ENCODE measurements at regions not wholly inside any gene's neighbourhood (a gene's known extent, or its start where the extent isn't known, plus 50 kb on each side); places are given as distances from the start of the nearest gene placed in this dataset.
"Not testable (repeated sequence)": the region's sequence is repeated elsewhere in the genome, so short reads cannot be mapped to it uniquely, and the experiment has no call there.

DNA sequence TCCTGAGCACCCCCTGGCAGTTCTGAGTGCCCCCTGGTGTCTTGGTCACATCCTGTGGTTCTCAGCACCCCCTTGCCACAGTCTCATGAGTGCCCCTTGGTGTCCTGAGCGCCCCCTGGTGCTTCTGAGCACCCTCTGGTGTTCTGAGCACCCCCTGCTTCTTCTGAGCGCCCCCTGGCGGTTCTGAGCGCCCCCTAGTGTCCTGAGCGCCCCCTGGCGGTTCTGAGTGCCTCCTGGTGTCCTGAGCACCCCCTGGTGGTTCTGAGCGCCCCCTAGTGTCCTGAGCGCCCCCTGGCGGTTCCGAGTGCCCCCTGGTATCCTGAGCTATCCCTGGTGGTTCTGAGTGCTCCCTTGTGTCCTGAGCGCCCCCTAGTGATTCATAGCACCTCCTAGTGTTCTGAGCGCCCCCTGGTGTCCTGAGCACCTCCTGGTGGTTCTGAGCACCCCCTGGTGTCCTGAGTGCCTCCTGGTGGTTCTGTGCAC is 473.7 kb downstream of the TMEM121 start:
- not testable (repeated sequence) for DNase-seq (ENCODE audit: extremely low read depth in 1 of 11, low read depth in 9 of 11, low spot score in 4 of 11)

DNA sequence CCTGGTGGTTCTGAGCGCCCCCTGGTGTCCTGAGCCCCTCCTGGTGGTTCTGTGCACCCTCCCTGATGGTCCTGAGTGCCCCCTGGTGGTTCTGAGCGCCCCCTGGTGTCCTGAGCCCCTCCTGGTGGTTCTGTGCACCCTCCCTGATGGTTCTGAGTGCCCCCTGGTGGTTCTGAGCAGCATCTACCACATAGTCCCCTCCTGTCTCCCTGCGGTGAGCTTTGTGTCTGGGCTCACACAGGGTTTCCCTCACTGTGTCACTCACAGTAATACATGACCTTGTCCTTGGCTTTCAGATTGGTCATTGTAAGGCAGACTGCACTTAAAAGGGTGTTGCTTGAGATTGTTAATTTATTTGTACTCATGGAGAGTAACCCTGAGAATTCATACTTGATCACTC is 474.9 kb downstream of the TMEM121 start:
- DNase-seq (ENCODE audit: extremely low read depth in 1 of 11, low read depth in 9 of 11, low spot score in 4 of 11), result not testable (repeated sequence)

GRCh38 chr14:106003351-106003750 is 477.0 kb downstream of the TMEM121 start:
- DNase-seq (ENCODE audit: extremely low read depth in 1 of 11, low read depth in 9 of 11, low spot score in 4 of 11), result no peak

- DNase-seq (ENCODE audit: extremely low read depth in 1 of 11, low read depth in 9 of 11, low spot score in 4 of 11), result not testable (repeated sequence)
These were observed 478.8 kb downstream of the TMEM121 start for GRCh38 chr14:106004937-106005795.

GRCh38 chr14:106006043-106006442 is 479.7 kb downstream of the TMEM121 start:
- DNase-seq (ENCODE audit: extremely low read depth in 1 of 11, low read depth in 9 of 11, low spot score in 4 of 11), result not testable (repeated sequence)

- DNase-seq (ENCODE audit: extremely low read depth in 1 of 11, low read depth in 9 of 11, low spot score in 4 of 11), result not testable (repeated sequence)
These were observed 480.3 kb downstream of the TMEM121 start for GRCh38 chr14:106006716-106007115.

GRCh38 chr14:106010783-106011182 is 484.4 kb downstream of the TMEM121 start:
- DNase-seq (ENCODE audit: extremely low read depth in 1 of 11, low read depth in 9 of 11, low spot score in 4 of 11), result no peak

- DNase-seq (ENCODE audit: extremely low read depth in 1 of 11, low read depth in 9 of 11, low spot score in 4 of 11), result not testable (repeated sequence)
These were observed 485.4 kb downstream of the TMEM121 start for GRCh38 chr14:106011631-106012360.

GRCh38 chr14:106012361-106012725 is 486.0 kb downstream of the TMEM121 start:
- not testable (repeated sequence) for DNase-seq (ENCODE audit: extremely low read depth in 1 of 11, low read depth in 9 of 11, low spot score in 4 of 11)

DNA sequence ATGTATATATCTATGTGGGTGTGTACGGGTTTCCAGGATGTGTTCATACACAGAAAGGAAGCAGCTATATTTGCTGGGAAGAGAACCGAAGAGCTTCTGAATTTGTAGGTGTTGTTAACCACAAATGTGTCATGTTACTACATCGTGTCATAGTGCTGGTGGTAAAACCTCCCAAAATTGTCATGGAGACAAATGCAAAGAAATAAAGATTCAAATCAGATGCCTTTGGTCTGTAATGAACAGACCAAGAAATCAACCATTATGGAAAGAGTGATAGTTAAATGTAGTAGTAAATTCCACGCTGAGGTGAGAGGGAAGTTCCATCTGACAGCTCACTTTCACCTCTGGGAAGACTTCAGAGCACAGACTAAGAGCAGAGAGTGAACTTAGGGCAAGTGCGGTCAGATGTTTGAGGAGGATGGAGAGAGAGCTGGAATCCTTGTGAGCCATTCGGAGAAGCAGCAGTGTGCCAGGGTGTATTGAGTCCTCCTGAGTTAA is 487.5 kb downstream of the TMEM121 start:
- no peak for DNase-seq (ENCODE audit: extremely low read depth in 1 of 11, low read depth in 9 of 11, low spot score in 4 of 11)

- not testable (repeated sequence) for DNase-seq (ENCODE audit: extremely low read depth in 1 of 11, low read depth in 9 of 11, low spot score in 4 of 11)
These were observed 491.6 kb downstream of the TMEM121 start for GRCh38 chr14:106017952-106018351.

DNA sequence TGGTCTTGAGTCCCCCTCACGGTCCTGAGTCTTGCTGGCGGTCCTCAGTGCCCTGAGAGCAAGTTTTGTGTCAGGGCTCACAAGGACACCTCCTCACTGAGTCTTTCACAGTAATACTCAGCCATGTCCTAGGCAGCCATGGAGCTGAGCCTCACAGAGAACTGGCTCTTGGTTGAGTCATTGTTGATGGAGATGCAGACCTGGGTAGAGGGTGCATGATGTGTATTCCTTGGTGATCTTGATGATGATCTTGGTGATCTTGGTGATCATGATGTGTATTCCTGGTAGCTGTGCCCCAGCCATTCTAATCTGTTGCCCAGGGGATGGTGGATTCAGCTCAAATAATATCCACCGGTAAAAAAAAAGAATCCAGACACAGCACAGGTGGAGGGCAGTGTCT is 495.4 kb downstream of the TMEM121 start:
- no peak for DNase-seq (ENCODE audit: extremely low read depth in 1 of 11, low read depth in 9 of 11, low spot score in 4 of 11)

- not testable (repeated sequence) for DNase-seq (ENCODE audit: extremely low read depth in 1 of 11, low read depth in 9 of 11, low spot score in 4 of 11)
These were observed 496.3 kb downstream of the TMEM121 start for GRCh38 chr14:106022648-106023047.

- no peak for DNase-seq (ENCODE audit: extremely low read depth in 1 of 11, low read depth in 9 of 11, low spot score in 4 of 11)
These were observed 497.0 kb downstream of the TMEM121 start for GRCh38 chr14:106023411-106023810.

GRCh38 chr14:106024983-106025604 is 498.7 kb downstream of the TMEM121 start:
- DNase-seq (ENCODE audit: extremely low read depth in 1 of 11, low read depth in 9 of 11, low spot score in 4 of 11), result no peak

- DNase-seq (ENCODE audit: extremely low read depth in 1 of 11, low read depth in 9 of 11, low spot score in 4 of 11), result no peak
These were observed 499.6 kb downstream of the TMEM121 start for GRCh38 chr14:106026026-106026425.

DNA sequence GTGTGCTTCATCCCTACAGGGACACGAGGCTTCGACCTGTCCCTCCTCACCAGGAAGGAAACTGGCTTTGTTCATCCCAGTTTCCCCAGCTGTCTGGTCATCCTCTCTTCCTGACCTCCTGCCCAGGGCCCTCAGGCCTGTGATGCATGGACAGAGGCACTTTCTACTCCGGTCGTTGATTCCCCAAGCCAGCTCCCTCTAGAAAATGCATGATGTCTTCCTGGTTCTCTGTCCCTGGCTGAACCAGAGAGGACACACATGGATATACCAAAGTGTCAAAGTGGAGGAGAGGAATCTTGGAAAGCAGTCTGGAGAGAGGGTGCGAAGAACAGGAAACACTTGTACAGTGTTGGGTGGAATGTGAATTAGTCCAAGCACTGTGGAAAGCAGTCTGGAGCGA is 501.4 kb downstream of the TMEM121 start:
- DNase-seq (ENCODE audit: extremely low read depth in 1 of 11, low read depth in 9 of 11, low spot score in 4 of 11), result not testable (repeated sequence)

DNA sequence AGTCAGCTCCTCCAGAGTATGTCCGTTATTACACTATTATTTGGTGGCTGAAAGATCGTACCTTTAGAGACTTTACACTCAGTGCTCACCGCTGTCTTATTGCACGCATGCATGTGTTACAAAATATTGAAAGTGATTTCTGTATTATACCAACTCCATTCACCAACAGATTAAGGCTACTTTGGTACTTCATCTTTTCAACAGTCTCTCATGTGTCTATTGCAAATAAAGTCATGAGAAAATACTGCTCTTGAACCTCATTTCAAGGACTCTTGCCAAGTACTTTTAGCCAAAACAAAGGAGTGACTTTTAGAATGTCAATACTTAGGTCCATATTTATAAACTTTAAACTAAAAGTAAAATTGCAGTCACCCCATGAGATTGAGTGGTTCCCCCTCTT is 503.6 kb downstream of the TMEM121 start:
- no peak for DNase-seq (ENCODE audit: extremely low read depth in 1 of 11, low read depth in 9 of 11, low spot score in 4 of 11)

GRCh38 chr14:106037380-106037779 is 511.0 kb downstream of the TMEM121 start:
- DNase-seq (ENCODE audit: extremely low read depth in 1 of 11, low read depth in 9 of 11, low spot score in 4 of 11), result no peak

- no peak for DNase-seq (ENCODE audit: extremely low read depth in 1 of 11, low read depth in 9 of 11, low spot score in 4 of 11)
These were observed 511.9 kb downstream of the TMEM121 start for GRCh38 chr14:106038263-106038662.

All from renal cortex interstitium (tissue), 11 donors.